ENCODE measurements at regions not wholly inside any gene's neighbourhood (a gene's known extent, or its start where the extent isn't known, plus 50 kb on each side); places are given as distances from the start of the nearest gene placed in this dataset.

DNA sequence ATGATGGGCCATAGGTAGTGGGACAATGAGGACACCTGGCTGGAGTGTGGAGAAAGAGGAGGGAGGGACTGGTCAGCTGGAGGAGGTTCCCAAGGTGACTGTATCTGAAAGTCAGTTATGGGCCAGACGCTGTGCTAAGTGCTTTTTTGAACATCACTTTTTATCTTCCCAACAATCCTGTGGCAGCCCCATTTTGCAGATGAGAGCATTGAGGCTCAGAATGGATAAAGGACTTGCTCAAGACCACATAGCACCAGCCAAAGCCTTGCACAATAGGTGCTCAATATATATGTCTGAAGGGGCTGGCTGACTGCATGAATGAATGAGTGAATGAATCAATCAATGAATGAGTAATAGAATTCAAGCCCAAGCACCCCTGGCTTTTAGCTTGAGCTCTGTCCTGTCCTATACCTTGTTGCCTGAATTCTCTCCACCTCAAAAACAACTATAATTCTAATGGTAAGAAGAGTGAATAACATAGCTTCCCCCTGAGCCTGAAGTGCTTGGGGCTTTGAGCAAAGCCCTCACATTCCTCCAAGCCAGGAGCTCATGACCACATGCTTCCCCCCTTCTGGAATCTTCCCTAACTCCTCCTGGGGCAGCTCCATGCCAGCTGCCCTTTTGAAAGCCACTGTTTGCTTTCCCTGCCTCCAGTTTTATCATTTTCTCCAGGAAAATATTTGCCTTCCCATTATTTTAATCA lies 150.9 kb downstream of the RPLP1 start:
- peaks cover 0 to 14% (median 10%) of the 10 kb centered on the region in 5 donors for H3K4me1 ChIP-seq (ENCODE audit: control insufficient read depth in 5 of 5, insufficient read depth in 5 of 5, low read length in 5 of 5)
- no peak overlapping the region for H3K27ac ChIP-seq (ENCODE audit: low read depth, low read length)
- H3K4me3 ChIP-seq (ENCODE audit: low read depth in 1 of 5, low read length in 5 of 5): no peak overlapping the region
- H3K9me3 ChIP-seq (ENCODE audit: control insufficient read depth in 5 of 5, low read length in 5 of 5): no peaks in the 10 kb centered on the region
- peaks cover 0 to 6% (median 0%) of the 10 kb centered on the region in 5 donors for H3K27me3 ChIP-seq (ENCODE audit: control insufficient read depth in 5 of 5, insufficient read depth in 4 of 5, low read length in 5 of 5)
- no peak overlapping the region for H3K9ac ChIP-seq (ENCODE audit: low read length in 5 of 5)
- H3K36me3 ChIP-seq (ENCODE audit: control insufficient read depth in 5 of 5, insufficient read depth in 5 of 5, low read length in 5 of 5): no peaks in the 10 kb centered on the region

DNA sequence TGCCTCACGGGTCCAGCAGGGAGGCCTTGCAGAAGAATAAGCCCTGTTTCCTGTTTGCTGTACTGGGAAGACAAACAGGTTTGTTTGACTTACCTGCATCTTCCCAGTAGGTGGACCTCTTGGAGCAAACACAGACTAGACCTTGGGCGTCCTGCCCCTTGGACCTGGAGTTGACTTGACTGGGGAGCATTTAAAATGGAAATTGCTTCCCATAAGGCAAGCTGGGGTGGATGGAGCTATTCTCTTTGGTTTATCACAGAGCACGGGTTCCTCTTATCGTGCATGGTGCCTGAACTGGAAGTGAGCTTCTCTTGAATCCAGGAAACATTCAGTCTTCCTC lies 151.4 kb downstream of the RPLP1 start:
- Histone ChIP-seq H3K27me3 (ENCODE audit: control insufficient read depth in 5 of 5, insufficient read depth in 4 of 5, low read length in 5 of 5) (peaks cover 0 to 6% (median 0%) of the 10 kb centered on the region in 5 donors), H3K9me3 (ENCODE audit: control insufficient read depth in 5 of 5, low read length in 5 of 5) (no peaks in the 10 kb centered on the region), H3K36me3 (ENCODE audit: control insufficient read depth in 5 of 5, insufficient read depth in 5 of 5, low read length in 5 of 5) (no peaks in the 10 kb centered on the region), H3K9ac (ENCODE audit: low read length in 5 of 5) (no peak overlapping the region), H3K4me1 (ENCODE audit: control insufficient read depth in 5 of 5, insufficient read depth in 5 of 5, low read length in 5 of 5) (peaks cover 0 to 19% (median 10%) of the 10 kb centered on the region in 5 donors), H3K27ac (ENCODE audit: low read depth, low read length) (no peak overlapping the region), H3K4me3 (ENCODE audit: low read depth in 1 of 5, low read length in 5 of 5) (no peak overlapping the region)

DNA sequence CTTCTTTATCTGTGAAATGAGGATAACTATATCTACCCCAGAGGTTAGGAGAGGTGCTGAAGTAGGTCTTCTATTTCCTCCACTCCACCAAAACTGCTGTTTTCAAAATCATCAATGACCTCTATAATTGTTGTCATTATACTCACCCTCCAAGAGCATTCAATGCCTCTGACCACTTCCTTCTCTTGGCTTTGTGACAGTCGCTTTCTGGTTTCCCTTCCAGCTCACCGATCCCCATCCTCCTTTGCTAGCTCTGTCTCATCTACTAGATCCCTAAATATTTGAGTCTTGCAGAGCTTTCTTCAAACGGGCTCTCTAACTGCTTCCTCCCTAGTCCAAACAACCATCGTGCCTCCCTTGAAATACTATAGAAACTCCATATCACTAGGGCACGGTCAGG lies 153.5 kb downstream of the RPLP1 start:
- Histone ChIP-seq H3K36me3 (ENCODE audit: control insufficient read depth in 5 of 5, insufficient read depth in 5 of 5, low read length in 5 of 5) (no peaks in the 10 kb centered on the region), H3K27ac (ENCODE audit: low read depth, low read length) (no peak overlapping the region), H3K9ac (ENCODE audit: low read length in 5 of 5) (no peak overlapping the region)

DNA sequence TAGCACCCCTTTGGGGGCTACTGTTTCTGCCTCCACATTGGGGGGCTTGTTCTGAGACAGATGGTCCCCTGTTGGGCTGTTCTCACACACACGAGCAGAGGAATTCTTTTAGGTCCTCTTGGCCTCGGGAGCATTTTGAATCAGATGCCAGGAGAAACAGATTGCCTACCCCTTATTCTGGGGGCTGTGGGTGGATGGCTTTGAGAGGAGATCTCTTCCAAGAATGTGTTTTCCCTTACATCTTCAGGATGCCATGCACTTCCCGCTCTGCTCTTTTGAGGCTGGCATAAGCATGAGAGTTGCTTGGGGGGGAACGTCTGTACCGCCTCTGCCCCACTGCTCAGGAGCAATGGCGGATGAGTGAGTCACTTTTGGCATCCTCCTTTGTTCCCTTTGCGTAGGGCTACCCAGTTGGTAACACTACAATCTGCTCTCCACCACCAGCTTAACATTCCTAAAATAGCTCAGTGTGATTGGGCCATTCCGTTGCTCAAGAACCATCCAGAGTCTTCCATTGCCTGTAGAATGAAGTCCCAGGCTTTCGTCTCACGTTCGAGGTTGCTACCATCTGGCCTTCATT lies 154.4 kb downstream of the RPLP1 start:
- Histone ChIP-seq H3K27me3 (ENCODE audit: control insufficient read depth in 5 of 5, insufficient read depth in 4 of 5, low read length in 5 of 5) (peaks cover 0 to 4% (median 0%) of the 10 kb centered on the region in 5 donors), H3K4me1 (ENCODE audit: control insufficient read depth in 5 of 5, insufficient read depth in 5 of 5, low read length in 5 of 5) (peaks cover 2 to 23% (median 17%) of the 10 kb centered on the region in 5 donors), H3K36me3 (ENCODE audit: control insufficient read depth in 5 of 5, insufficient read depth in 5 of 5, low read length in 5 of 5) (no peaks in the 10 kb centered on the region), H3K9me3 (ENCODE audit: control insufficient read depth in 5 of 5, low read length in 5 of 5) (no peaks in the 10 kb centered on the region), H3K4me3 (ENCODE audit: low read depth in 1 of 5, low read length in 5 of 5) (no peak overlapping the region), H3K27ac (ENCODE audit: low read depth, low read length) (no peak overlapping the region), H3K9ac (ENCODE audit: low read length in 5 of 5) (no peak overlapping the region)

More for the DNA sequence above, 153.5 kb downstream of the RPLP1 start:
- H3K9me3 ChIP-seq (ENCODE audit: control insufficient read depth in 5 of 5, low read length in 5 of 5): no peaks in the 10 kb centered on the region
- H3K27me3 ChIP-seq (ENCODE audit: control insufficient read depth in 5 of 5, insufficient read depth in 4 of 5, low read length in 5 of 5): peaks cover 0 to 6% (median 0%) of the 10 kb centered on the region in 5 donors
- peaks cover 2 to 23% (median 17%) of the 10 kb centered on the region in 5 donors for H3K4me1 ChIP-seq (ENCODE audit: control insufficient read depth in 5 of 5, insufficient read depth in 5 of 5, low read length in 5 of 5)
- no peak overlapping the region for H3K4me3 ChIP-seq (ENCODE audit: low read depth in 1 of 5, low read length in 5 of 5)

DNA sequence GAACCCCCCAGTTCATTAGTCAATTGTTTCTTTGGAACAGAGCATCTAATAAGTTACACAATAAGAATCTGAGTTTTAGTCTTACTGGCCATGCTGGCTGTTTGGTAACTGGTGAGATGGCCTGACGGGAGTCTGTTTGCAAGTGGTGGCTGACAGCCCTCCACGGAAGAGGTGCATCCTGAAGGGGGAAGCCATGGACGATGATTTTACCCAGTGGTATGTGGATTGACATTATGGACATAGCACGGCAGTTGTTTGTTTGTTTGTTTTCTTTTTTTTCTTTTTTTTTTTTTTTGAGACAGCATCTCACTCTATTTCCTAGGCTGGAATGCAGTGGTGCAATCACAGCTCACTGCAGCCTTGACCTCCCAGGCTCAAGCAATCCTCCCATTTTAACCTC lies 156.0 kb downstream of the RPLP1 start:
- no peaks in the 10 kb centered on the region for H3K36me3 ChIP-seq (ENCODE audit: control insufficient read depth in 5 of 5, insufficient read depth in 5 of 5, low read length in 5 of 5)
- no peaks in the 10 kb centered on the region for H3K9me3 ChIP-seq (ENCODE audit: control insufficient read depth in 5 of 5, low read length in 5 of 5)
- H3K27ac ChIP-seq (ENCODE audit: low read depth, low read length): no peak overlapping the region
- H3K27me3 ChIP-seq (ENCODE audit: control insufficient read depth in 5 of 5, insufficient read depth in 4 of 5, low read length in 5 of 5): no peaks in the 10 kb centered on the region
- H3K4me3 ChIP-seq (ENCODE audit: low read depth in 1 of 5, low read length in 5 of 5): no peak overlapping the region
- H3K9ac ChIP-seq (ENCODE audit: low read length in 5 of 5): no peak overlapping the region
- peaks cover 2 to 33% (median 21%) of the 10 kb centered on the region in 5 donors for H3K4me1 ChIP-seq (ENCODE audit: control insufficient read depth in 5 of 5, insufficient read depth in 5 of 5, low read length in 5 of 5)

DNA sequence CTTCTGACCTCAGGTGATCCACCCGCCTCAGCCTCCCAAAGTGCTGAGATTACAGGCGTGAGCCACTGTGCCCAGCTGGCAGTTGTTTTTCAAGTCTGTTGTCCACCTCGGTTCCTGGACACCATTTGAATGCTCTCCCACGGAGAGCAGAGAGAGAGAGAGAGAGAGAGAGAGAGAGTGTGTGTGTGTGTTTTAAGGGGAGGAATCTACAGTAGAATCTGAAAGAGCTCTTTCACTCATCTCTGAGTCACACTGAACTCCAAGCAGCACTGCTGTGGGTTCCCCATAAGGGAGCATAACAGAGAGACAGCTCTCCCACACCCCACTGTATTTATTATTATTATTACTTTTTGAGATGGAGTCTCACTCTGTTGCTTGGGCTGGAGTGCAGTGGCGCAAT lies 156.6 kb downstream of the RPLP1 start:
- Histone ChIP-seq H3K9ac (ENCODE audit: low read length in 5 of 5) (no peak overlapping the region), H3K4me1 (ENCODE audit: control insufficient read depth in 5 of 5, insufficient read depth in 5 of 5, low read length in 5 of 5) (peaks cover 2 to 38% (median 21%) of the 10 kb centered on the region in 5 donors), H3K36me3 (ENCODE audit: control insufficient read depth in 5 of 5, insufficient read depth in 5 of 5, low read length in 5 of 5) (no peaks in the 10 kb centered on the region), H3K27ac (ENCODE audit: low read depth, low read length) (no peak overlapping the region), H3K27me3 (ENCODE audit: control insufficient read depth in 5 of 5, insufficient read depth in 4 of 5, low read length in 5 of 5) (no peaks in the 10 kb centered on the region), H3K4me3 (ENCODE audit: low read depth in 1 of 5, low read length in 5 of 5) (no peak overlapping the region), H3K9me3 (ENCODE audit: control insufficient read depth in 5 of 5, low read length in 5 of 5) (no peaks in the 10 kb centered on the region)

DNA sequence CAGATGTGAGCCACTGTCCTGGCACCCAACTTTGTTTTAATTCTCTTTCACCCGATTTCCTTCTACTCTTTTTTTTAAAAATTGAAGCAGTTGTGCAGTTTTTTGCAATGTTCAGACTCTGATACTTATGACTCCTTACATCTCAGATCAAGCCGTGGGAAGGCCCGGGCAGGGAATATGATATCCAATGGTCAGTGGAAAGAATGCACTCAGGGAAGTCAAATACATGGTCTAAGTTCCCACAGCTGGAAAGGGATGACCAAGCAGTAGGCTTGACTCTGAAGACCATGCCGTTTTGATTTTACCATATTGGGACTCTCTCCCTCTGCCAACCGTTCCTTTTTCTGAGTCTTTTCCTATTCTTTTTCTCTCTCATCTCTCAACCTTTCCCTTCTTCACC lies 157.2 kb downstream of the RPLP1 start:
- H3K27ac ChIP-seq (ENCODE audit: low read depth, low read length): no peak overlapping the region
- H3K4me1 ChIP-seq (ENCODE audit: control insufficient read depth in 5 of 5, insufficient read depth in 5 of 5, low read length in 5 of 5): peaks cover 2 to 40% (median 21%) of the 10 kb centered on the region in 5 donors
- H3K4me3 ChIP-seq (ENCODE audit: low read depth in 1 of 5, low read length in 5 of 5): no peak overlapping the region
- H3K36me3 ChIP-seq (ENCODE audit: control insufficient read depth in 5 of 5, insufficient read depth in 5 of 5, low read length in 5 of 5): no peaks in the 10 kb centered on the region
- H3K9ac ChIP-seq (ENCODE audit: low read length in 5 of 5): no peak overlapping the region
- H3K9me3 ChIP-seq (ENCODE audit: control insufficient read depth in 5 of 5, low read length in 5 of 5): no peaks in the 10 kb centered on the region
- no peaks in the 10 kb centered on the region for H3K27me3 ChIP-seq (ENCODE audit: control insufficient read depth in 5 of 5, insufficient read depth in 4 of 5, low read length in 5 of 5)

DNA sequence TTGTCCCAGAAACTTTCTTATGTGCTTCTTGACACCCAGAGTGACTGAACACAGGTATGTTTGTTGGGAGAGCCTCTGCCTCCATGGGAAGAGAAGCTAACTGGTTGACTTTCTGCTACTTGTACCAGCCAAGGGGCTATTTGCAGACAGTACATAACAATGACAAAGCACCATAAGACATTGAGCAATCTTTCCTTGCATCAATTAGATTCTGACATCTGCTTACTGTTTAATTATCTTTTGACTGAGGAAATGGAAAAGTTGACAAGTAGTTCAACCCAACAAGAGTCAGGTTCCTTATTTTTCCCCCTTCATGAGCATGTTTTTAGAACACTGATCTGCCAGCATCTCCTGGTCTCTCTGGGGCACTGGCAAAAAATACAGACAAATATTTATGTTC lies 157.7 kb downstream of the RPLP1 start:
- H3K9ac ChIP-seq (ENCODE audit: low read length in 5 of 5): no peak overlapping the region
- H3K27me3 ChIP-seq (ENCODE audit: control insufficient read depth in 5 of 5, insufficient read depth in 4 of 5, low read length in 5 of 5): no peaks in the 10 kb centered on the region
- H3K4me3 ChIP-seq (ENCODE audit: low read depth in 1 of 5, low read length in 5 of 5): no peak overlapping the region
- H3K9me3 ChIP-seq (ENCODE audit: control insufficient read depth in 5 of 5, low read length in 5 of 5): no peaks in the 10 kb centered on the region
- peaks cover 2 to 40% (median 21%) of the 10 kb centered on the region in 5 donors for H3K4me1 ChIP-seq (ENCODE audit: control insufficient read depth in 5 of 5, insufficient read depth in 5 of 5, low read length in 5 of 5)
- H3K36me3 ChIP-seq (ENCODE audit: control insufficient read depth in 5 of 5, insufficient read depth in 5 of 5, low read length in 5 of 5): no peaks in the 10 kb centered on the region
- H3K27ac ChIP-seq (ENCODE audit: low read depth, low read length): no peak overlapping the region

DNA sequence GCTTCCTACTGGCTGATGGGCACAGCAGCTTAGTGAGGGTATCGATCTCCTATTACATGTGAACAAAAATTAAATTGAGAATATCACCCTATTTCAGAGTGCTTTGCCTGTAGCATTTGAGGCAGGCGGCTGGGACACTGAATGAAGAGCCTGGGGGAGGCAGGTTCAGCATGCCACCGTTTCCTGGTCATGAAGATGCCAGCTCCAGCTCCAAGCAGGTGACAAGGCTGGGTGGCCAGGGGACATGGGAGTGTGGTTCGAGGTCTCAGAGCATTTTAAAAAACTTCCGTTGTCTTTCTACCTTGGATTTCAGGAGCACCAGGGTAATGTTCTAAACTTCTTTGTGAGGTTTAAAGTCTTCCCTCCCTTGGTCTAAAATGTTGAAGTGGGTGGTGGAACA lies 158.2 kb downstream of the RPLP1 start:
- H3K4me1 ChIP-seq (ENCODE audit: control insufficient read depth in 5 of 5, insufficient read depth in 5 of 5, low read length in 5 of 5): peaks cover 2 to 40% (median 21%) of the 10 kb centered on the region in 5 donors

DNA sequence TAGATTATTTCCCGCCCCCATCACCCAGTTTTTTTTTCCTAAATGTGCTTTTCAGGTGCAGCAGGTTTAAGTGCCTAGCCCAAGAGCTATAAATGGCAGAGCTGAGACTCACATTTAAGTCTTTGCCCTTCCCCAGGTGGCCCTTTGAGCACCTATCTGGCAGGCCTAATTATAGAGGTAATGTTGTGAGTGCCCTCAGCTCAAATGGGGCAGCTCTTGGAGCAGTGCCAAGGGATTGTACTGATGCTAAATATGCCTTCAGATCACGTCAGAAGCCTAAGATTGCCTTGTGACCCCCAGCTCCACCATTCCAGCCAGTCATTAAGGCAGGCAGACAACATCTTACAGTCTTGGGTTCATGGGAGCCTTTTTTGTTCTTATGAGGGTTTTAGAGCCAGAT lies 159.5 kb downstream of the RPLP1 start:
- Histone ChIP-seq H3K4me1 (ENCODE audit: control insufficient read depth in 5 of 5, insufficient read depth in 5 of 5, low read length in 5 of 5) (peaks cover 2 to 41% (median 23%) of the 10 kb centered on the region in 5 donors), H3K4me3 (ENCODE audit: low read depth in 1 of 5, low read length in 5 of 5) (no peak overlapping the region), H3K27ac (ENCODE audit: low read depth, low read length) (no peak overlapping the region), H3K9me3 (ENCODE audit: control insufficient read depth in 5 of 5, low read length in 5 of 5) (no peaks in the 10 kb centered on the region), H3K9ac (ENCODE audit: low read length in 5 of 5) (no peak overlapping the region), H3K27me3 (ENCODE audit: control insufficient read depth in 5 of 5, insufficient read depth in 4 of 5, low read length in 5 of 5) (no peaks in the 10 kb centered on the region), H3K36me3 (ENCODE audit: control insufficient read depth in 5 of 5, insufficient read depth in 5 of 5, low read length in 5 of 5) (no peaks in the 10 kb centered on the region)

More for the DNA sequence above, 158.2 kb downstream of the RPLP1 start:
- no peak overlapping the region for H3K9ac ChIP-seq (ENCODE audit: low read length in 5 of 5)
- H3K4me3 ChIP-seq (ENCODE audit: low read depth in 1 of 5, low read length in 5 of 5): no peak overlapping the region
- no peaks in the 10 kb centered on the region for H3K9me3 ChIP-seq (ENCODE audit: control insufficient read depth in 5 of 5, low read length in 5 of 5)
- H3K36me3 ChIP-seq (ENCODE audit: control insufficient read depth in 5 of 5, insufficient read depth in 5 of 5, low read length in 5 of 5): no peaks in the 10 kb centered on the region
- no peak overlapping the region for H3K27ac ChIP-seq (ENCODE audit: low read depth, low read length)
- no peaks in the 10 kb centered on the region for H3K27me3 ChIP-seq (ENCODE audit: control insufficient read depth in 5 of 5, insufficient read depth in 4 of 5, low read length in 5 of 5)
